ENCODE measurements at regions not wholly inside any gene's neighbourhood (a gene's known extent, or its start where the extent isn't known, plus 50 kb on each side); places are given as distances from the start of the nearest gene placed in this dataset.

- H3K27ac ChIP-seq: no peak overlapping the region
- H3K4me3 ChIP-seq: no peak overlapping the region
- H3K9me3 ChIP-seq: no peaks in the 10 kb centered on the region
- TF ChIP-seq POLR2A (IDR thresholded peaks at IDR 0.05) (no peak), CTCF (IDR thresholded peaks at IDR 0.05) (no peak)
- no peak for DNase-seq
- intact Hi-C loops (cut with DNase I): no loop called here
- no peaks in the 10 kb centered on the region for H3K27me3 ChIP-seq
- WGBS, 2 donors: 79 to 80% methylated on average over 4 of the region's 4 CpGs
- no peaks in the 10 kb centered on the region for H3K4me1 ChIP-seq
- no peaks in the 10 kb centered on the region for H3K36me3 ChIP-seq
These were observed 52.4 kb upstream of the TEX51 start for GRCh38 chr2:126846241-126846640.
